Urinary bladder (tissue), 3 donors: ENCODE measurements at regions not wholly inside any gene's neighbourhood (a gene's known extent, or its start where the extent isn't known, plus 50 kb on each side); places are given as distances from the start of the nearest gene placed in this dataset.
"Not testable (repeated sequence)": the region's sequence is repeated elsewhere in the genome, so short reads cannot be mapped to it uniquely, and the experiment has no call there.

Experiments used
- DNase-seq: peaks from one replicate; pipeline ENCODE4 v3.0.0-alpha.2; 2015; ENCODE audit errors: extremely low spot score
- H3K27ac ChIP-seq: one replicate; pipeline ENCODE4 v1.5.1; 2013; ENCODE audit warnings: low read depth, mild to moderate bottlenecking, moderate library complexity
- H3K36me3 ChIP-seq: one replicate; pipeline ENCODE4 v1.6.1; 2013; ENCODE audit warnings: mild to moderate bottlenecking, moderate library complexity; ENCODE audit not compliant: insufficient read depth
- H3K4me1 ChIP-seq: one replicate; pipeline ENCODE4 v1.6.1; 2013; ENCODE audit warnings: mild to moderate bottlenecking, moderate library complexity; ENCODE audit not compliant: insufficient read depth
- H3K4me3 ChIP-seq: one replicate; pipeline ENCODE4 v1.5.1; 2013; ENCODE audit warnings: low read depth, low read length
- WGBS: extraction: QIAGEN DNeasy Blood & Tissue Kit; methylation state at CpG from one replicate; pipeline ENCODE4 v1.1.7; 2013; 5-methylcytosine and 5-hydroxymethylcytosine counted together
- donor health status: healthy with polysubstance abuse.
- donor health status: healthy.

- DNase-seq, result no peak
- WGBS, result 84% methylated on average over 7 of the region's 7 CpGs
Observed at GRCh38 chr2:195138435-195138834, 518.6 kb upstream of the SLC39A10 start.

GRCh38 chr2:195125889-195126288 lies 531.1 kb upstream of the SLC39A10 start:
- not testable (repeated sequence) for H3K27ac ChIP-seq, H3K36me3 ChIP-seq, H3K4me1 ChIP-seq, H3K4me3 ChIP-seq, DNase-seq
- WGBS, result 94% methylated on average over 3 of the region's 3 CpGs

More at GRCh38 chr2:195138435-195138834, 518.6 kb upstream of the SLC39A10 start:
- Histone ChIP-seq H3K4me3 (no peak overlapping the region), H3K4me1 (no peaks in the 10 kb centered on the region), H3K27ac (no peak overlapping the region), H3K36me3 (no peaks in the 10 kb centered on the region)

DNA sequence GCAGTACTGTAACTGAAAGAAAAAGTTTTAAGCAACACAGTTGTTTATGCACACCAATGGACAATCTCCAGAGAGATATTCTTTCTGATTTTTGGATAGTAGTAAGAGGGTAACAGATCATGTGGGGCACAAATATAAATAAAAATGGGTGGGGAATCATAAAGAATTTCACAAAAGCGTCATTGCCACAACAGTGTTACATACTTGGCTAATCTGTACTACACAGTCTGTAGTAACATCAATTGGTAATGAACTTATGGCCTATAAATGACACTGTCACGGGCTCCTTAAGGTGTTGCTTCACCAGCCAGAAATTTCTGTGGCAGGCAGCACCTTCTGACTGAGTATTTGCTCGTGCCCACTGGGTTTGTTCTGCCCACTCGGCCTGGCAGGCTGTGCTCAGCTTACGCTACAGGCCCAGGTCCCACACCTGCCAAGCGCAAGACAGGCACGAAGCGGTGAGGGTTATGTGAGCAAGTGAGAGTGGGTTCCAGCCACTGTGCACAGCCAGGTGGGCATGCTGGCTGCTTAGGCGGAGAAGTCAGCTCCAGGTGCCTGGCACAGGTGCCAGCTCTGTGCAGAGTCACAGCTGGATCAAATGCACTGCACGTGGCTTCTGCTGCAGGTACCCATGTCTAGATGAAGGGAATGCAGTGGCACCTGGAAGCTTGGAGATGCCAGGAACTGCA lies 532.5 kb upstream of the SLC39A10 start:
- no peaks in the 10 kb centered on the region for H3K36me3 ChIP-seq
- 89% methylated on average over 10 of the region's 10 CpGs for whole genome bisulfite sequencing
- H3K27ac ChIP-seq, result no peak overlapping the region
- H3K4me1 ChIP-seq, result no peaks in the 10 kb centered on the region
- no peak overlapping the region for H3K4me3 ChIP-seq
- DNase-seq, result no peak

GRCh38 chr2:195122653-195123052 lies 534.4 kb upstream of the SLC39A10 start:
- no peak overlapping the region for H3K27ac ChIP-seq
- H3K4me1 ChIP-seq, result no peaks in the 10 kb centered on the region
- WGBS, result 91% methylated on average over 1 of the region's 1 CpG
- no peak overlapping the region for H3K4me3 ChIP-seq
- DNase-seq, result no peak
- H3K36me3 ChIP-seq, result no peaks in the 10 kb centered on the region

- no peak for DNase-seq
- H3K27ac ChIP-seq, result no peak overlapping the region
- H3K36me3 ChIP-seq, result no peaks in the 10 kb centered on the region
- WGBS, result 58% methylated on average over 3 of the region's 3 CpGs
- H3K4me3 ChIP-seq, result no peak overlapping the region
- no peaks in the 10 kb centered on the region for H3K4me1 ChIP-seq
Observed at GRCh38 chr2:195121341-195121740, 535.7 kb upstream of the SLC39A10 start.

- H3K36me3 ChIP-seq, result no peaks in the 10 kb centered on the region
- no peaks in the 10 kb centered on the region for H3K4me1 ChIP-seq
- no peak overlapping the region for H3K27ac ChIP-seq
- no peak for DNase-seq
- H3K4me3 ChIP-seq, result no peak overlapping the region
Observed at GRCh38 chr2:195119231-195119630, 537.8 kb upstream of the SLC39A10 start.

DNA sequence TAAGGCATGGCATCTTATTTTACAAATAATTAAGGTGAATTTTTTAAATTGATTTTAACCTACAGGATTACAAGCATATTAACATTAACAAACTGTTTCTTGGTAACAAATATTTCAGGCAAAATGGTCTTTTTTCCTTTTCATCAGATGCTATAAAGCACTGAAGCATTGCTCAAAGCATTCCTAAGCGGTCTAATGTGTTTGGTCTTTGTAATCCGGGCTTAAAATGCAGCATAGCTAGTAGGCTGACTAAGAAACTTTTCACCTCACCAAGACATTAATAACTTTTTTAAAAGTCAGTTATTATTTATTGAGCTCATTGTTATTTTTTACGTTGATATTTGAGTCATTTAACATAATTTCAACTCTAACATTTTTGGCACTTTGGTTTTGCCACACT lies 538.8 kb upstream of the SLC39A10 start:
- Histone ChIP-seq H3K4me1 (no peaks in the 10 kb centered on the region), H3K27ac (no peak overlapping the region), H3K36me3 (no peaks in the 10 kb centered on the region), H3K4me3 (no peak overlapping the region)
- 59% methylated on average over 3 of the region's 3 CpGs for WGBS
- no peak for DNase-seq

GRCh38 chr2:195117011-195117410 lies 540.0 kb upstream of the SLC39A10 start:
- H3K27ac ChIP-seq, result no peak overlapping the region
- DNase-seq, result no peak
- H3K4me1 ChIP-seq, result no peaks in the 10 kb centered on the region
- H3K36me3 ChIP-seq, result no peaks in the 10 kb centered on the region
- H3K4me3 ChIP-seq, result no peak overlapping the region

GRCh38 chr2:195115738-195116137 lies 541.3 kb upstream of the SLC39A10 start:
- no peak for DNase-seq
- no peak overlapping the region for H3K4me3 ChIP-seq
- 28% methylated on average over 2 of the region's 2 CpGs for WGBS
- H3K36me3 ChIP-seq, result no peaks in the 10 kb centered on the region
- H3K4me1 ChIP-seq, result no peaks in the 10 kb centered on the region
- H3K27ac ChIP-seq, result no peak overlapping the region

DNA sequence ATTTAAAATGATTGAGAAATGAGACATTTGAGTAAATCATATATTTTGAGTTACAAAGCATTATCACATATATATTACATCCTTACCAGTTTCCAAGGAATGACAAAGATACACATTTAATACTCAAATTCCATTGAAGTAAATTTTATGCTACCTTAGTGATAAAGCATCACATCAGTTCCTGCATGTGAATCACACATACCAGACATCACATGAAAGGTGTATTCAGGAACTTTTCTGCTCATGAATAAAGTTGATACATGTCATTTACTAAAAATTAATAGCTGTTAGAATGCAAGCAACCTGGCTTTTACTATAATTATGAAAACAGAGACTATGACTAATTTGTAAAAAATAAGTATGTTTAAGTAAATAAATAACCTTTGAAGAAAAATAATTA lies 548.8 kb upstream of the SLC39A10 start:
- H3K36me3 ChIP-seq, result no peaks in the 10 kb centered on the region
- H3K4me3 ChIP-seq, result no peak overlapping the region
- H3K4me1 ChIP-seq, result no peaks in the 10 kb centered on the region
- H3K27ac ChIP-seq, result no peak overlapping the region
- DNase-seq, result no peak

DNA sequence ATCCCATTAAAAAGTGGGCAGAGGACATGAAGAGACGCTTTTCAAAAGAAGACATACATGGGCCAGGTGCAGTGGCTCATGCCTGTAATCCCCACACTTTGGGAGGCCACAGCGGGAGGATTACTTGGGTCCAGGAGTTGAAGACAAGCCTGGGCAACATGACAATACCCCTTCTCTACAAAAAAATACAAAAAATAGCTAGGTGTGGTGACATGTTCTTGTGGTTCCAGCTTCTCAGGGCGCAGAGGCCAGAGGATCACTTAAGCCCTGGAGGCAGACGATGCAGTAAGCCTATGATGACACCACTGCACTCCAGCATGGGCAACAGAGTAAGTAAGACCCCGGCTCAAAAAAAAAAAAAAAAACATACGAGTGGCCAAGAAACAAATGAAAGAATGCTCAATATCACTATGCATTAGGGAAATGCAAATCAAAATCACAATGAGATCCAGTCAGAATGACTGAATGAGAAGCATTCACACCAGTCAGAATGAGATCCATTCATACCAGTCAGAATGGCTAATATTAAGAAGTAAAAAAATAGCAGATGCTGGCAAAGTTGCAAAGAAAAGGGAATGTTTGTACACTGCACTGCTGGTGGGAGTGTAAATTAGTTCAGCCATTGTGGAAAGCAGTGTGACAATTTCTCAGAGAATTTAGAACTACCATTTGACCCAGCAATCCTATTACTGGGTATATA lies 550.2 kb upstream of the SLC39A10 start:
- H3K36me3 ChIP-seq, result no peaks in the 10 kb centered on the region
- WGBS, result 77% methylated on average over 6 of the region's 6 CpGs

DNA sequence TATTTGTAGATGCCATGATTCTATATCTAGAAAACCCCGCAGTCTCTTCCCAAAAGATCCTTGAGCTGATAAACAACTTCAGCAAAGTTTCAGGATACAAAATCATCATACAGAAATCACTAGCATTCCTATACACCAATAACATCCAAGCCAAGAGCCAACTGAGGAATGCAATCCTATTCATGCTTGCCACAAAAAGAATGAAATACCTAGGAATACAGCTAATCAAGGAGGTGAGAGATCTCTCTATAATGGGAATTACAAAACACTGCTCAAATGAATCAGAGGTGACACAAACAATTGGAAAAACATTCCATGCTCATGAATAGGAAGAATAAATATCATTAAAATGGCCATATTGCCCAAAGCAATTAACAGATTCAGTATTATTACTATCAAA lies 551.4 kb upstream of the SLC39A10 start:
- Histone ChIP-seq H3K4me3 (no peak overlapping the region), H3K36me3 (no peaks in the 10 kb centered on the region), H3K27ac (no peak overlapping the region), H3K4me1 (no peaks in the 10 kb centered on the region)
- 86% methylated on average over 1 of the region's 1 CpG for WGBS
- DNase-seq, result no peak

More for the DNA sequence above, 550.2 kb upstream of the SLC39A10 start:
- H3K4me3 ChIP-seq, result no peak overlapping the region
- H3K27ac ChIP-seq, result no peak overlapping the region
- DNase-seq, result no peak
- H3K4me1 ChIP-seq, result no peaks in the 10 kb centered on the region

DNA sequence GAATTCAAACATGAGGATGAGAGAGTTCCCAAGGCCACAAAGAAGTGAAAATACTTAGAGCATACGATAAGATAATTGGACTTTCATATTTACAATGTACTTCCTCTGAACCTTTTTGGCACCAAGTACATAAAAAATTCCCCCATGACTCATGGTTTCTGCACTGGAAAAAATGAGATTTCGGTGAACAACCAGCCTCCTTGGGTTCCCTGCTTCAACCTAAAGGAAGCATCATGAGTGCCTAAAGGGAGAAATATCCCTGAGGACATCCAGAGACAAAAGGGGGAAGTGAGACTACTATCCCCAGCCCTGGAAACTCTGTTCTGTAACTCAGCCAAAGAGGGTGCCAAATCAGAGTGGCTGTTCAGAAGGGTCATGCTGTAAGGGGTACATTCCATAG lies 562.7 kb upstream of the SLC39A10 start:
- H3K27ac ChIP-seq, result no peak overlapping the region
- no peaks in the 10 kb centered on the region for H3K36me3 ChIP-seq
- no peak overlapping the region for H3K4me3 ChIP-seq
- DNase-seq, result no peak
- 72% methylated on average over 2 of the region's 2 CpGs for WGBS
- H3K4me1 ChIP-seq, result no peaks in the 10 kb centered on the region

DNA sequence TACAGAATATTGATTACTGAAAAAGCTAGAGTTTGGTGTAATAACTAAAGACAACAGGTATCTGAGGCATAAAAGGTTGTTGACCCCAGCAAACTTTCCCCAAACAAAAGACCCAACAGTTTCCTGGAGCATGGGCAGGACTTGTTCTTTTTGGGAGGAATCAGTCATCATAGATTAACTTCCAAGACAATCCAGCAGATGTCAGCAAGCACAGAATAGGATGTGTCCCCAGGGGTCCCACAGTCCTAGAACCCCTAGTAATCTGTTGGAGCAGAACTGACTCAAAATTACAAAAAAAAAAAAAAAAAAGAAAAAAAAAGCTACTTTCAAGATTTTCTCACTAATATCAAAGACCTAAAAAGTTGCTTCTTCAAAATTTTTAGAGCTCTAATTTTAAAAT lies 564.7 kb upstream of the SLC39A10 start:
- Histone ChIP-seq H3K4me3 (no peak overlapping the region), H3K27ac (no peak overlapping the region), H3K36me3 (no peaks in the 10 kb centered on the region), H3K4me1 (no peaks in the 10 kb centered on the region)
- DNase-seq, result no peak
